K562 (cell line): ENCODE measurements at regions not wholly inside any gene's neighbourhood (a gene's known extent, or its start where the extent isn't known, plus 50 kb on each side); places are given as distances from the start of the nearest gene placed in this dataset.
A peak's percentile ranks its signal among the peaks of the same experiment; 100 is the strongest.

Source experiments
- ARID3A ChIP-seq: IDR thresholded peaks from 2 replicates; pipeline ENCODE4 v1.6.1; 2012; ENCODE audit warnings: low read depth, low read length, improper control_type of control experiment, borderline replicate concordance
- ETV1 ChIP-seq: fragments of 450-650 bp; conservative IDR thresholded peaks from 2 replicates; pipeline ENCODE4 v1.6.1; 2016; ENCODE audit warnings: missing genetic modification characterization, control low read depth, low read depth, missing compliant biosample characterization
- GATAD2B ChIP-seq: fragments of 450-650 bp; IDR thresholded peaks from 2 replicates; pipeline ENCODE4 v1.6.1; 2017; ENCODE audit warnings: mild to moderate bottlenecking, borderline replicate concordance
- KLF16 ChIP-seq: IDR thresholded peaks from 2 replicates; pipeline ENCODE4 v1.6.1; 2016; ENCODE audit warnings: antibody characterized with exemption
- PML ChIP-seq: IDR thresholded peaks from 2 replicates; pipeline ENCODE4 v1.6.1; 2012; ENCODE audit warnings: low read length, inconsistent platforms
- POLR3G ChIP-seq: IDR thresholded peaks from 2 replicates; pipeline ENCODE4 v1.6.1; 2011; ENCODE audit not compliant: insufficient read length, insufficient replicate concordance; ENCODE audit errors: extremely low read depth
- RNF219 ChIP-seq: fragments of 250-450 bp; sonication (Bioruptor Pico); IDR thresholded peaks from 2 replicates; pipeline ENCODE4 v1.5.0; 2022; ENCODE audit warnings: mild to moderate bottlenecking
- SIRT6 ChIP-seq: IDR thresholded peaks from one replicate; pipeline ENCODE4 v1.6.1; 2012; ENCODE audit warnings: low read depth, mild to moderate bottlenecking, control low read depth, inconsistent platforms, low read length, moderate library complexity
- SMAD4 ChIP-seq: fragments of 250-450 bp; sonication (Bioruptor Pico); conservative IDR thresholded peaks from 2 replicates; pipeline ENCODE4 v1.8.0; 2021; ENCODE audit warnings: inconsistent platforms, mild to moderate bottlenecking, moderate library complexity
- SMARCC2 ChIP-seq: fragments of 450-650 bp; IDR thresholded peaks from 2 replicates; pipeline ENCODE4 v1.6.1; 2017; ENCODE audit warnings: antibody characterized with exemption, moderate library complexity, mild to moderate bottlenecking, low read depth
- SPI1 ChIP-seq: IDR thresholded peaks from 2 replicates; pipeline ENCODE4 v1.6.1; 2011; ENCODE audit warnings: low read depth, low read length, control low read depth, borderline replicate concordance
- STAT5A ChIP-seq: IDR thresholded peaks from 2 replicates; pipeline ENCODE4 v1.6.1; 2012; ENCODE audit warnings: low read length, inconsistent platforms, borderline replicate concordance
- TBL1XR1 ChIP-seq, 2 experiments: IDR thresholded peaks; 2 replicates each; pipeline ENCODE4 v1.6.1; 2012; ENCODE audit warnings: improper control_type of control experiment in 2 of 2, low read length in 2 of 2, mild to moderate bottlenecking in 1 of 2
- TEAD4 ChIP-seq, 2 experiments: sonication (generic) in 1 of 2; formaldehyde crosslinking in 1 of 2; IDR thresholded peaks; 2 replicates each; pipeline versions ENCODE4 v1.6.1 to v1.8.0; 2012 to 2022; ENCODE audit warnings: borderline replicate concordance in 1 of 2, inconsistent platforms in 1 of 2, low read length in 1 of 2, mild to moderate bottlenecking in 1 of 2, missing genetic modification reagents in 1 of 2
- XRCC5 ChIP-seq: fragments of 200-400 bp; formaldehyde crosslinking; IDR thresholded peaks from 2 replicates; pipeline ENCODE4 v1.6.1; 2017; ENCODE audit warnings: low read depth, mild to moderate bottlenecking, low read length
- ZFP30 ChIP-seq: fragments of 250-450 bp; sonication (Bioruptor Pico); IDR thresholded peaks from 2 replicates; pipeline ENCODE4 v1.8.0; 2022; ENCODE audit warnings: moderate library complexity, mild to moderate bottlenecking, inconsistent platforms, borderline replicate concordance
- ZNF3 ChIP-seq: fragments of 250-450 bp; sonication (Bioruptor Pico); IDR thresholded peaks from 2 replicates; pipeline ENCODE4 v1.5.0; 2021; ENCODE audit warnings: mild to moderate bottlenecking, moderate library complexity
- ZNF311 ChIP-seq: fragments of 250-450 bp; sonication (Bioruptor Pico); IDR thresholded peaks from 2 replicates; pipeline ENCODE4 v1.4.0; 2020; ENCODE audit warnings: mild to moderate bottlenecking, moderate library complexity
- TF ChIP-seq, protein P1 (sequence below), 2 experiments: fragments of 150-350 bp in 1 of 2; IDR thresholded peaks; 2 replicates each; pipeline ENCODE4 v1.6.1; 2012 to 2016; ENCODE audit warnings: low read depth in 2 of 2, low read length in 2 of 2, mild to moderate bottlenecking in 1 of 2, moderate library complexity in 1 of 2

DNA sequence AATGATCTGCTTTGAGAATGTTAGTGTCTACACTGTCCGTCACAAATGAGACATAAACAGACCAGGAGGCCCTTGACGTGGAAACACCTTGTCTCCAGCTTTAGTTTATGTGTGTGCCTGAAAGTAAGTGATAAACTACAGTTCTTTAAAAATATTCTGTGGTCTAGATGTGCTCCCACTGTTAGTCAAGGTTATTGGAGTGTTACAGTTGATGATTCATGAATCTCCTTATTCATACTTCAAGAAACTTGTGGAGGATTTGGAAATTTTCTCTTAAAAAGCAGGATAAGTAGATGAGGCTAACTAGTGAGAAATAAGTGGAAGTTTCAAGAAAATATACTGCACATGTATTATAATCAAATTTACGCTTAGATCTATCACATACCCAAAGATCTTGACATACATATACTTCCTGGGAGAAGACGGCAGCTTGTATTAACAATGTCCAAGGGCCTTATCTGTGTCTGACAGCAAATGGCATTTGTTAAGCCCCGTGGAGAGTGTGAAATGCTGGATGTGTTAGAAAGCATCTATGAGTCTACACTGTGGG is 90.5 kb upstream of the MBOAT1 start (continued):
- TF ChIP-seq KLF16 (peak; percentile 60; the same call in 1 of the 2 replicates), ARID3A (peak; percentile 66), SIRT6 (no peak), STAT5A (peak; percentile 60; the same call in 1 of the 2 replicates), ETV1 (0 out of 2 replicates have a peak, but pooled peaks have one; percentile 29), POLR3G (no peak), ZNF3 (CRISPR knock-in tag) (no peak), PML (peak; percentile 74), TEAD4 (IDR thresholded peaks at IDR 0.05; ENCODE audit: low read length) (peak; percentile 82), TEAD4 (CRISPR knock-in tag; IDR thresholded peaks at IDR 0.05; ENCODE audit: borderline replicate concordance) (no peak), TBL1XR1 (IDR thresholded peaks at IDR 0.05; ENCODE audit: low read length in 2 of 2) (peak in 1 of 2 experiments; percentile 24; a peak in 2 of 4 replicates), RNF219 (CRISPR knock-in tag) (no peak), SMAD4 (CRISPR knock-in tag) (peak; percentile 60; the same call in 1 of the 2 replicates), GATAD2B (0 out of 2 replicates have a peak, but pooled peaks have one; percentile 65), ZNF311 (CRISPR knock-in tag) (no peak), SPI1 (no peak), ZFP30 (no peak), XRCC5 (no peak), SMARCC2 (peak; percentile 87)
- TF ChIP-seq, protein P1, sequence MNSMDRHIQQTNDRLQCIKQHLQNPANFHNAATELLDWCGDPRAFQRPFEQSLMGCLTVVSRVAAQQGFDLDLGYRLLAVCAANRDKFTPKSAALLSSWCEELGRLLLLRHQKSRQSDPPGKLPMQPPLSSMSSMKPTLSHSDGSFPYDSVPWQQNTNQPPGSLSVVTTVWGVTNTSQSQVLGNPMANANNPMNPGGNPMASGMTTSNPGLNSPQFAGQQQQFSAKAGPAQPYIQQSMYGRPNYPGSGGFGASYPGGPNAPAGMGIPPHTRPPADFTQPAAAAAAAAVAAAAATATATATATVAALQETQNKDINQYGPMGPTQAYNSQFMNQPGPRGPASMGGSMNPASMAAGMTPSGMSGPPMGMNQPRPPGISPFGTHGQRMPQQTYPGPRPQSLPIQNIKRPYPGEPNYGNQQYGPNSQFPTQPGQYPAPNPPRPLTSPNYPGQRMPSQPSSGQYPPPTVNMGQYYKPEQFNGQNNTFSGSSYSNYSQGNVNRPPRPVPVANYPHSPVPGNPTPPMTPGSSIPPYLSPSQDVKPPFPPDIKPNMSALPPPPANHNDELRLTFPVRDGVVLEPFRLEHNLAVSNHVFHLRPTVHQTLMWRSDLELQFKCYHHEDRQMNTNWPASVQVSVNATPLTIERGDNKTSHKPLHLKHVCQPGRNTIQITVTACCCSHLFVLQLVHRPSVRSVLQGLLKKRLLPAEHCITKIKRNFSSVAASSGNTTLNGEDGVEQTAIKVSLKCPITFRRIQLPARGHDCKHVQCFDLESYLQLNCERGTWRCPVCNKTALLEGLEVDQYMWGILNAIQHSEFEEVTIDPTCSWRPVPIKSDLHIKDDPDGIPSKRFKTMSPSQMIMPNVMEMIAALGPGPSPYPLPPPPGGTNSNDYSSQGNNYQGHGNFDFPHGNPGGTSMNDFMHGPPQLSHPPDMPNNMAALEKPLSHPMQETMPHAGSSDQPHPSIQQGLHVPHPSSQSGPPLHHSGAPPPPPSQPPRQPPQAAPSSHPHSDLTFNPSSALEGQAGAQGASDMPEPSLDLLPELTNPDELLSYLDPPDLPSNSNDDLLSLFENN (IDR thresholded peaks at IDR 0.05; ENCODE audit: low read depth in 2 of 2, low read length in 2 of 2) = peak in 1 of 2 experiments; percentile 8; a peak in 1 of 4 replicates
